Fibroblast of skin of back (primary cell): ENCODE measurements at regions not wholly inside any gene's neighbourhood (a gene's known extent, or its start where the extent isn't known, plus 50 kb on each side); places are given as distances from the start of the nearest gene placed in this dataset.

ENCODE experiments used
- DNase-seq: peaks from one replicate; pipeline ENCODE4 v3.0.0-alpha.2; 2013

DNA sequence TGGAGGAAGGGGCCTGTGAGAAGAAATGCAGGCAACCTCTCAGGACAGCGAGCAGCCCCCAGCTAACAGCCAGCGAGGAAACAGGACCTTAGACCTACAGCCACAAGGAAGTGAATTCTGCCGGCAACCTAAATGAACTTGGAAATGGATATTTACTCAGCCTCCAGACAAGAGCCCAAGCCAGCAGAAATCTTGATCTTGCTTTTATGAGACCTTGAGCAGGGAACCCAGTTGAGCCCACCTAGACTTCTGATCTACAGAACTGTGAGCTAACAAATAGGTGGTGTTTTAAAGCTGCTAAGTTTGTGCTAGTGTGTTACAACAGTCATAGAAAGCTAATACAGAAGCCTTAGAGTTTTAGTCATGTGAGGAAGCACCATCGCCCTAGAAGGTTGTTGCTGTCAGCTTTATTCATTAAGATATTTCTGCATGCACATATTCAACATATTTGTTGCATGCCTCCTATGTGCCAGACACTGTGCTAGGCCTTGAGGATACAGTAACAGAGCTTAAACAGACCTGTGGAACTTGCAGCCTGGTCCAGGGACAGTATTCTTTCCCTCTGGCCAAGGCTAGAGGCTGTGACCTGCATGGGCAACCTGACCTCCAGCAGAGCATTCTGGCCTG is 50.3 kb downstream of the NALF2 start:
- DNase-seq: no peak

DNA sequence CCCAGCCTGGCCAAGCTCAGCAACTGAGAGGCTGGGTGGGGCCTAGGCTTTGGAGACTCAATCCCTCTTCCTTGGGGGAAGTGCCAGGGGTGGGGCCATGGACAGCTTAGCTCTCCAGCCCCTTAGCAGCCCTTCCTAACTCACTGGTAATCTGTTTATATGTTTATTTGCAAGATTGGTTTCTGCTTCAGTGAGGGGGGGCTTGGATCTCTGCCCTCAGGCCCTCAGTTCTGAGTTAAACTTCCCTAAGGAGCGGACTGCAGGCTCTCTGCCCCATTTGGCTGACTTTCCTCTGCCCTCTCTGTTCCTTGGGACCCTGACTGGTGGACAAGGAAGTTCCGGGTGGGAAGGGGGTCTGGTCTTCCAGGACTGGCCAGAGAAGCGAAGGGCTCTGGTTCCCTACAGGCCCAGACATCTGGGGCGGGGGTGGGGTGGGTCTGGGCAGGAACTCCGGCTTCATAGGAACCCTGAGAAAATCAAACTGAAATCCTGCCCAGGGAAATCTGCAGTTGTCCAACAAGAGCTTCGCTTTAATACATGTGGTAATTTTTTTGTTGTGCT is 51.4 kb downstream of the NALF2 start:
- DNase-seq: no peak

DNA sequence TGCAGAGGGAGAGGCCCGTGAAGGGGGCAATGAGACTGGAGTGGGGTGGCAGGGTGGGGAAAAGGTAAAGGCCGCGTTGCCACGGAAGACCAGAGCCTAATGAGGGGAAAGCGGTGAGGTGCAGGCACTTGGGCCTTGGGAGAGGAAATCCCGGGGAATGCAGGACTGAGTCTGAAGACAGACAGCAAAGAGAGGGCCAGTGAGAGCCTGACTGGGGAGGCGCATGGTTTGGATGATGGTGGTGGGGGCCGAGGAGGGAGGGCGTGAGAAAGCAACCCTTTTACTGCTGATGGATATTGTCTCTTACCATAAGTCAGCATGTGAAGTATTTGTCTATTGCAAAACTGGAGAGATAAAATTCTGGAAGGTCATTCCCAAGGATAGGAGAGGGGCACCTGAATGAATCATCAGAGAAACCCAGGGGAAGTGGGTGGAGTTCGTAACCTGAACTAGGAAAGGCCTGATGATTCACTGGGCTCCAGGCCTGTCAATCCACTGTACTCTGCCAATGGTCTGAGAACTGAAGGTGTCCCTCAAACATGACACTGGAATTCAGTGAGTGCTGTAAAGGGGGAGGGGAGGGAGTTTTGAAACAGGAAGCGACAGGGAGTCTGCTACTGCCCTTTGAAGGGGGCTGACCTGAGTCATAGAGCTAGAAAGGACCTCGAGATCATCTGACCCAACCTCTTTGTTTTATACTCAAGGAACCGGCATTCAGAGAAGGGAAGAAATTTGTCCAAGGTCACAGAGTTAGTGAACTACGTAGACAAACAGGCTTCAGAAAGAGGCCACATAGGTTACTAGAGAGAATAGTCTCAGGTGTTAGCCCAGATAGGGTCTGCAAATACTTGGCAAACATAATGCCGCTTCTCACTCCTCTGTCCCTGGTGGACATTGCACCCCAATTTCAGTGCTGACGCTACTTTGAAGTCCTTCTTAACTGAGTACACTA is 52.2 kb downstream of the NALF2 start:
- peak; percentile 33 for DNase-seq

DNA sequence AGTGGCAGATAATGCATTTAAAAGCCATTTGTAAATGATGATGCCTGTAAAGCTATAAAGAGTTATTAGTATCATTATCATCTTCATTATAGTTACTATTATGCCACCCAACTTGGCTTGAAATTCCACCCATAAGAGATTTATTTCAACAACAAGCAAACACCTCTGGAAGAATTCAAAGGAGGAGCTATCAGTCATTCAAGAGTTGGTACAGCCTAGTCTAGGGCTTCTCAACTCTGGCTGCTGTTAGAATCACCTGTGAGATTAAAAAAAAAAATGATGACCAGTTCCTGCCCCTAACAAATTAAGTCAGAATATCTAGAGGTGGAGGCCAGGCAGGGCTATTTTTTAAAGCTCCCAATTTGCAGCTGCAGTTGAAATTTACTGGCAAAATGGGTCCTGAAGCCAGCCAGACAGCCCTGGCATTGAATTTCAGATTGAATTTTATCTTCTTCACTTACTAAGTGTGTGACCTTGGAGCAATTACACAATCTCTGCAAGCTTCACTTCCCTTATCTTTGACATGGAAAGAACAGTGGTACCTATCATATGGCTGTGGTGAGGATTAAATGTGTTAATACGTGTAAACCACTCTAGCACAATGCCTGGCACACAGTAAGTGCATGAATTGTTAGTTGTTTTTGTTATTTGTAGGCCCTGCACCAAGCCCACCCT is 52.9 kb upstream of the EDA start:
- DNase-seq: no peak

DNA sequence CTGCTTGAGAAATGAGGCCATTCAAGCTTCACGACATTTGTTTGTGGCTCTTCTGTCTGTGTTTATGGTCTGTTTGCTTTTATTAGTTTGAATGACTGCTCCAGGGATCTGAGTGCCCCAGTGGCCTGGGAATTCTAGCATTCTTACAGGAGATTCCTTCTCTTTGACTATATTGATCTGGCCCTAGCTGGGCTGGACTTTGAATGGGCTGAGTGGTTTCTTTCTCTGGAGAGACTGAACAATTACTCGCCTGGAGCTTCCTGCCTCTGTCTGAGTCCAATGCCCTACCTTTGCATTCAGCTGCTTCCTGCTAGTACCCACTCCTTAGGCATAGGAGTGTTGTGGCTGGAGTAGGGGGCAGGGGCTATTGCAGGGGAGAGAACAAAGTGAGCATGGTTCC is 51.2 kb upstream of the EDA start:
- no peak for DNase-seq

DNA sequence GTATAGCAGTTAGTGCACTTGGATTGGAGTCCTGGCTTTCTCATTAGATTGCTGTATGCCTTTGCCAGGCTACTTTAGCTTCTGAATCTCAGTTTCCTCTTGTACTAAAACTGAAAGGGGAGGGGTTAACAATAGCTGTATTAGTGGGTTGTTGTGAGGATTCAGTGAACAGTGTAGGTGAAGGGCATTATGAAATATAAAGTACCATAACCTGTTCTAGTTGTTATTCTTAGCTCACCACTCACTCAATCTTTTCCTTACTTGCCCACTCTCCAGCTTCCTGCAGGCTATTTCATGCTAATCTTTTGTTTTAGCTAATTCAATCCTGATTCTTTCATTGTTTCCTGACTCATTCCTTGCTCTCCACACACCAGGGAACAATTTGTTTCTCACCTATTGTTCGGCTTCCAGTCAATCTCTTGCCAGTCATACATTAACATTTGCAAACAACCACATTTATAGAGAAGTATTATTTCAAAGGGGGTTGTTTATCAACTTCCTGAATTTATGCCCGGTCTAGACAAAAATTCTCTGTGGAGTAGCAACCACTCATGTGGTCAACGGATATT is 50.6 kb upstream of the EDA start:
- DNase-seq: no peak
